ENCODE measurements at regions not wholly inside any gene's neighbourhood (a gene's known extent, or its start where the extent isn't known, plus 50 kb on each side); places are given as distances from the start of the nearest gene placed in this dataset.

- intact Hi-C loops (cut with micrococcal nuclease) = no loop called here
Measured at GRCh38 chr14:95006479-95006878, 150.8 kb downstream of the DICER1 start.

GRCh38 chr14:95006051-95006450, 151.3 kb downstream of the DICER1 start:
- peaks cover 27% of the 10 kb centered on the region for H3K4me1 ChIP-seq
- peaks cover 5% of the 10 kb centered on the region for H3K27me3 ChIP-seq (ENCODE audit: low read depth)
- H3K36me3 ChIP-seq = no peaks in the 10 kb centered on the region
- TF ChIP-seq, protein P1, sequence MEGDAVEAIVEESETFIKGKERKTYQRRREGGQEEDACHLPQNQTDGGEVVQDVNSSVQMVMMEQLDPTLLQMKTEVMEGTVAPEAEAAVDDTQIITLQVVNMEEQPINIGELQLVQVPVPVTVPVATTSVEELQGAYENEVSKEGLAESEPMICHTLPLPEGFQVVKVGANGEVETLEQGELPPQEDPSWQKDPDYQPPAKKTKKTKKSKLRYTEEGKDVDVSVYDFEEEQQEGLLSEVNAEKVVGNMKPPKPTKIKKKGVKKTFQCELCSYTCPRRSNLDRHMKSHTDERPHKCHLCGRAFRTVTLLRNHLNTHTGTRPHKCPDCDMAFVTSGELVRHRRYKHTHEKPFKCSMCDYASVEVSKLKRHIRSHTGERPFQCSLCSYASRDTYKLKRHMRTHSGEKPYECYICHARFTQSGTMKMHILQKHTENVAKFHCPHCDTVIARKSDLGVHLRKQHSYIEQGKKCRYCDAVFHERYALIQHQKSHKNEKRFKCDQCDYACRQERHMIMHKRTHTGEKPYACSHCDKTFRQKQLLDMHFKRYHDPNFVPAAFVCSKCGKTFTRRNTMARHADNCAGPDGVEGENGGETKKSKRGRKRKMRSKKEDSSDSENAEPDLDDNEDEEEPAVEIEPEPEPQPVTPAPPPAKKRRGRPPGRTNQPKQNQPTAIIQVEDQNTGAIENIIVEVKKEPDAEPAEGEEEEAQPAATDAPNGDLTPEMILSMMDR (IDR thresholded peaks at IDR 0.05; ENCODE audit: borderline replicate concordance) = no peak
- H3K9me3 ChIP-seq (replicated peaks) = no peaks in the 10 kb centered on the region
- DNase-seq = no peak
- intact Hi-C loops (cut with micrococcal nuclease) = no loop called here
- no peak overlapping the region for H3K27ac ChIP-seq (replicated peaks)
- no peak overlapping the region for H3K4me3 ChIP-seq

More at GRCh38 chr14:95006479-95006878, 150.8 kb downstream of the DICER1 start:
- Histone ChIP-seq H3K4me1 (peaks cover 28% of the 10 kb centered on the region), H3K27me3 (ENCODE audit: low read depth) (peaks cover 1% of the 10 kb centered on the region), H3K27ac (replicated peaks) (no peak overlapping the region), H3K4me3 (no peak overlapping the region), H3K36me3 (no peaks in the 10 kb centered on the region), H3K9me3 (replicated peaks) (no peaks in the 10 kb centered on the region)
- TF ChIP-seq, protein P1 (IDR thresholded peaks at IDR 0.05; ENCODE audit: borderline replicate concordance) = no peak
- no peak for DNase-seq

GRCh38 chr14:95003099-95003960, 154.0 kb downstream of the DICER1 start:
- no peak overlapping the region for H3K4me3 ChIP-seq
- DNase-seq = no peak
- TF ChIP-seq, protein P1 (IDR thresholded peaks at IDR 0.05; ENCODE audit: borderline replicate concordance) = no peak
- intact Hi-C loops (cut with micrococcal nuclease) = no loop called here
- H3K36me3 ChIP-seq = no peaks in the 10 kb centered on the region
- H3K4me1 ChIP-seq = peaks cover 3% of the 10 kb centered on the region
- peaks cover 31% of the 10 kb centered on the region for H3K27me3 ChIP-seq (ENCODE audit: low read depth)
- no peaks in the 10 kb centered on the region for H3K9me3 ChIP-seq (replicated peaks)
- no peak overlapping the region for H3K27ac ChIP-seq (replicated peaks)

- Histone ChIP-seq H3K9me3 (replicated peaks) (no peaks in the 10 kb centered on the region), H3K27ac (replicated peaks) (no peak overlapping the region), H3K4me1 (no peaks in the 10 kb centered on the region), H3K4me3 (no peak overlapping the region), H3K27me3 (ENCODE audit: low read depth) (peaks cover 67% of the 10 kb centered on the region), H3K36me3 (no peaks in the 10 kb centered on the region)
- DNase-seq = no peak
- TF ChIP-seq, protein P1 (IDR thresholded peaks at IDR 0.05; ENCODE audit: borderline replicate concordance) = no peak
- intact Hi-C loops (cut with micrococcal nuclease) = no loop called here
Measured at GRCh38 chr14:94998685-94999084, 158.6 kb downstream of the DICER1 start.

DNA sequence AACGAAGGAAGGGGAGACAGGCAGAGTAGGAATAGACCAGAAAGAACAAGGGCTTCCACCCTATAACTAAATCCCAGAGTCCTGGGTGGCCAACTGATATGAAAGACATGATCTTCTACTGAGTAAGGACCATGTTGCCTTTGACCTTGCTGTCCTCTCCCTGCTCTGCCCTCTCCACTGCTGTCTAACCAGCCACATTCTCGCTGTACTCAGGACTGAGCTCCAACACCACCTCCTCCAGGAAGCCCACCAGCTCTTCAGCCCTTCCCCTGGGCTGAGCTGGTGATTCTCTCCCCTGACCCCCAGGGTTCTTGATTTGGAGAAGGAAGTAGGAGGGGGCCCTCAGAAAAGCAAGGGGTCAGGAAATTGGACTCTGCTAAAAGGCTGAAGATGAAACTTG, 159.2 kb downstream of the DICER1 start:
- H3K9me3 ChIP-seq (replicated peaks) = no peaks in the 10 kb centered on the region
- TF ChIP-seq, protein P1 (IDR thresholded peaks at IDR 0.05; ENCODE audit: borderline replicate concordance) = no peak
- no peak overlapping the region for H3K4me3 ChIP-seq
- no peaks in the 10 kb centered on the region for H3K4me1 ChIP-seq
- intact Hi-C loops (cut with micrococcal nuclease) = no loop called here
- H3K27ac ChIP-seq (replicated peaks) = no peak overlapping the region
- no peaks in the 10 kb centered on the region for H3K36me3 ChIP-seq
- H3K27me3 ChIP-seq (ENCODE audit: low read depth) = peaks cover 67% of the 10 kb centered on the region
- DNase-seq = no peak

Data from left ventricle myocardium inferior (tissue), 1 donor.